Cardiac septum (tissue), 1 donor: ENCODE measurements at regions not wholly inside any gene's neighbourhood (a gene's known extent, or its start where the extent isn't known, plus 50 kb on each side); places are given as distances from the start of the nearest gene placed in this dataset.

Source experiments
- DNase-seq: peaks from one replicate; pipeline ENCODE4 v3.0.0-alpha.2; 2020; ENCODE audit warnings: low spot score
- intact Hi-C: fragments of 100-400 bp; cut with DNase I; formaldehyde crosslinking; loops from one replicate; pipeline ENCODE4 v1.14.0; 2022
- donor health status: DM: no; HTN: no; CAD: no.

DNA sequence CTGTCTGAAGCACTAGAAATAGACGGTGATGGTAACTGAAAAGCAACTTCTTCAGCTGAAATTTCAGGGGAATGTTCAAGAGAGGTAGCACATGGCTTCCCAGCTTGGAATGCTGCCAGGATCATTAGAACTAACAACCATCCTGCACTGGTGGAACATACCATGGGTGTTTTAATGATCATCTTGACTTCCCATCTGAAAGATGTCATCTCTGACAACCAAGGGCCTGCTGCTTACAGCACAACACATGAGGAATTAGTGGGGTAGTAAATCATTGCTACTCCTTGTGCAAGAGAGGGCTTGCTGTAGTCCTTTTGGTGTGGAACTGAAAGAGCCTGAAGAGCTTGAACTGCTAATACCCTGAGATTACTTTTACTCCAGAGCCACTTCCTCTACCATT lies 853.7 kb downstream of the MCTP2 start:
- intact Hi-C loops, result no loop called here

DNA sequence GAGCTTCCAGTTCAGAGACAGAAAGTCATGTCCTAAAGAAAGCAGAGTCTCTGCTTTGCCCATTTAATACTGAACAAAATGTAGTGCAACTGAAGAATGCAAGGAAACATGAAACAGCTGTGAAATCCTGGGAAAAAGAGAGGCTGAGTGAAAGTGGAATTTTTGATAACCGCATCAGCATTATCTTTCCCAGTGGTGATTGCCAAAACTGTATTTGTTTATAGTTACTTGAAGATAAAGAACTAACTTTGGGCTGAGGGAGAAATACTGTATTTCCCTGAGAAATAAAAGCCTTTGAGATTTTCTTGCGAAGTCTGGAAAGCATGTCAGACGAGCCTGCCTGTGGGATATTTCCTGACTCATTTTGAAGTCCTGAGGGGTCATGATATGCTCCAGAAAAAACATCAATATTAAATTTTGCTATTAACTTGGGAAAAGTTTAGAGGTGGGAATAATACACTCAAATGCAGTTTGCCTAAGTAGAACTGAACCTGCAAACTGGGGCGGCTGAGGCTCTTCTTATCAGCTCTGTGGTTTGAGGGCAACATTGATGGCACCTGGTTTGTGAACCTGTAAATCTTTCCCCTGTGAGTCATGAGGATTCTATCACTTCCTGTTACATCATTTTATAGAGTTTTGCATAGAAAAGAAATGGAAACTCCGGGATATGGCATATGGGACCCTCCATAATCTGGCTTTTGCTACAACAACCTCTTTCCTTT lies 855.3 kb downstream of the MCTP2 start:
- no peak for DNase-seq
- intact Hi-C loops, result no loop called here

More for the DNA sequence above, 853.7 kb downstream of the MCTP2 start:
- DNase-seq, result no peak

DNA sequence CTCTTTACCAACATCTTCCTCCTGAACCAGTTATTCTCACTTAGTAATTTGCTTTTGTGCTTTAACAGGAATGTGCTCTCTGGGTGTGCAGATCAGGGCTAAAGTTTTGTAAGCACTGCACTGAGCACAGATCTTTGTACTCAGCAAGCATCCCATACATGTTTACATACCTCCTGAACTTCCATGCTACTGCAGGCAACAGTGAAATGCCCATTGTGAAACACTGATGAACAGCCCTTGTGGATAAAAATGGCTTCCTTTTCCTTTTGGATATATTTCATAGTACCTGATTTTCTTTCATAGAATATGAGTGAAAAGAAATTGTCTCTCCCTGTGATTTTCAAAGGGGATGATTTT lies 855.9 kb downstream of the MCTP2 start:
- intact Hi-C loops, result no loop called here
- DNase-seq, result no peak

DNA sequence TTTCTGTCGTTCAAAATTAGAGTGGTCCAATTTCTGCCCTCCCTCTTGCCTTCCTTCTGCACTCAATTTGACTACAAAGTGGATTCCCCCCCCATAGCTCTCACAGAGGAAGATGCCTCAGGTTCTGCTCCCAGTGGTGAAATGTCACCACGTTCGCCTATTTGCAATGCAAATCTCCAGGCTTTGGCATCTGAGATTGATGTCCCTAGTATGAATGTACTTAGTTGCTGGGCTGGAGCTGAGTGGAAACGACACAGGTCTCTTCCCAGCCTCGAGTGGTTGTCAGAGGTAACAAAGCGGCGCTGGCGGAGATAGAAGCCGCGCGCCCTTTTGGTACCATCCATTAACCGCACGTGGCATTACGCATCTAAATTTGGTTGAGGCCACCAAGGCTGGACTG lies 860.1 kb downstream of the MCTP2 start:
- no peak for DNase-seq
- intact Hi-C loops, result no loop called here

GRCh38 chr15:95095250-95095649 lies 863.9 kb downstream of the MCTP2 start:
- intact Hi-C loops, result no loop called here
- DNase-seq, result no peak

GRCh38 chr15:95096651-95097050 lies 865.3 kb downstream of the MCTP2 start:
- no peak for DNase-seq
- intact Hi-C loops, result no loop called here

GRCh38 chr15:95097361-95097760 lies 866.0 kb downstream of the MCTP2 start:
- no peak for DNase-seq
- intact Hi-C loops, result no loop called here

GRCh38 chr15:95105229-95105628 lies 873.9 kb downstream of the MCTP2 start:
- DNase-seq, result no peak
- intact Hi-C loops, result no loop called here

DNA sequence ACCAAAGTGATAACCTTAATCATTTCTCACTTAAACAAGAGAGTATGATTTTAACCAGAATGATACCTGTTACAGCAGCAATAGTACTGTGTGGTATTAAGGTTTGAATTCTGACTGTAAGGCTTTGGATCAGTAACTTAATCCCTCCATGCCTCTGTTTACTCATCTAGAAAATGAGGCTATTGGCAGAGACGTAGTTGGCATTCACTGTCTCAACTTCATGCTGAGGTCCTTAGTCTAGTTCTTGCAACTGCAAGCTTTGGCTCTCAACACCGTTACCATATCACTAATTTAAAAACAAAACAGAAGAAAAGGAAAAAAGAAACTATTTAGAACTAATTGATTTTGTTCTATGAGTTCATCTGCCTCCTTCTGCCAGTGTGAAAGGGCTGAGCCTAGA lies 875.4 kb downstream of the MCTP2 start:
- no peak for DNase-seq
- intact Hi-C loops, result no loop called here

GRCh38 chr15:95108673-95109072 lies 877.3 kb downstream of the MCTP2 start:
- intact Hi-C loops, result no loop called here

DNA sequence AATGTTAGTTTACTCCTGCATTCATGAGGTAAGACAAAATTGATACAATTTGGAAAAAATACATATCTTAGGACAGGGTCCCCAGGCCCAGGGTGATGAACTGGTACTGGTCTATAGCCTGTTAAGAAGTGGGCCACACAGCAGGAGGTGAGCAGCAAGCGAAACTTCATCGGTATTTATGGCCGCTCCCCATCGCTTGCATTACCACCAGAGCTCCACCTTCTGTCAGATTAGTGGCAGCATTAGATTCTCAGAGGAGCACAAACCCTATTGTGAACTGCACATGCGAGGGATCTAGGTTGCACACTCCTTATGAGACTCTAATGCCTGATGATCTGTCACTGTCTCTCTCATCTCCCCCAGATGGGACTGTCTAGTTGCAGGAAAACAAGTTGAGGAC lies 880.6 kb downstream of the MCTP2 start:
- intact Hi-C loops, result no loop called here
- DNase-seq, result no peak

More at GRCh38 chr15:95108673-95109072, 877.3 kb downstream of the MCTP2 start:
- DNase-seq, result no peak

- DNase-seq, result no peak
- intact Hi-C loops, result no loop called here
Measured at GRCh38 chr15:95113041-95113440, 881.7 kb downstream of the MCTP2 start.

GRCh38 chr15:95119041-95119610 lies 887.8 kb downstream of the MCTP2 start:
- intact Hi-C loops, result no loop called here

DNA sequence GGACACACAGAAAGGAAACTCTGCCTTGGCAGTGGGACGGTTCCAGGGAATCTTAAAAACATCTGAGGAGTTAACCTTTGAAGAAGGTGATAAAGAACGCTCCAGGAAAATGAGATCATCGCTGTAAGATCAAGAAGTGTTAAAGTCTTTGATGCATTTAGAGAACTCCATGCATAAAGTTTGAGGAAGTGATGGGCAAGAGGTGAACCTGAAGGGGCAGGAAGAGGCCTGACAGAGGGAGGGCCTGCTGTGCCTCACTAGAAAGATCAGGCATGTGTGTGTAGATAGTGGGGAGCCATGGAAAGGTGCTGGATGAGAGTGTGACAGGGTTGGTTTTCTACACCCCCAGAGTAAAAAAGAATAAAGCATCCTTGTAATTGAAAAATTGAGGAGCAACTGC lies 889.2 kb downstream of the MCTP2 start:
- intact Hi-C loops, result no loop called here
- no peak for DNase-seq

More at GRCh38 chr15:95119041-95119610, 887.8 kb downstream of the MCTP2 start:
- no peak for DNase-seq

- intact Hi-C loops, result no loop called here
- DNase-seq, result no peak
Measured at GRCh38 chr15:95121191-95121590, 889.8 kb downstream of the MCTP2 start.

DNA sequence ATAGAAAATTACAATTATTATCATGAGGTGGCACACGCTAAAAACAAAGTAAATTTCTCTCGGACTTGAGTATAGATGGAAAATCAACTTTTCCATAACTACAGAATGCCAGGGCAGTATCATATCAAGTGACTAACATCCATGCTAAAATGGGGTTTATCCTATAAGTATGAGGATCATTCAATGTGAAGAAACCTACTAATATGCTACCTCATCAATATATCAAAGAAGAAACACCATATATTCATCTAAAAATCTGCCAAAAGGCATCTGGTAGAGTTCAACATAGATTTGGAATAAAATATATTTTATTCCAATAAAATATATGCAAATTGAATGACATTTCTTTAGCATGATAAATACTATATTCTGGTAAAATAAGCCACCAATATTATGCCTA lies 894.4 kb downstream of the MCTP2 start:
- no peak for DNase-seq
- intact Hi-C loops, result no loop called here

DNA sequence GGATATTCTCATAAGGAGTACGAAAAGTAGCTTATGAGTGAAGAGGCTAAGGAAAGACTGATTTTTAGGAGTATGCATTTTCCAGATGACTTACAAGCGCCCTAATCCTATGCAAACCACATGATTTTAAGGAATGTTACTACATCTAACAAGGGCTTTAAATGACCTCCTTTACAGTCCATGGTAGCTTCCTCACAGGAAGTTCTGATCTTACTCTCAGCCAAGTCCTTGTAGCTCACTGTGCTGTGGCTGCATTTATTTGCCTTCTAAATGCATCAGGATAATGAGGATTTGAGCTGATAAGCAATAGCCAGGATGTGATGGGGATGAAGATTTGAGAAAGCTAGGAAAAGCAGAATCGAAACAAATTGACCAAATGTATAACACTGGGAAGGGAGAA lies 896.0 kb downstream of the MCTP2 start:
- no peak for DNase-seq
- intact Hi-C loops, result no loop called here

- intact Hi-C loops, result no loop called here
- no peak for DNase-seq
Measured at GRCh38 chr15:95129574-95129973, 898.2 kb downstream of the MCTP2 start.

GRCh38 chr15:95131131-95131556 lies 899.8 kb downstream of the MCTP2 start:
- no peak for DNase-seq

GRCh38 chr15:95132774-95133173 lies 901.4 kb downstream of the MCTP2 start:
- DNase-seq, result no peak
- intact Hi-C loops, result loop anchor here (10.0 kb wide), 2 partner anchors 458 to 1192 kb away; no protein-coding TSS in a partner anchor

More at GRCh38 chr15:95131131-95131556, 899.8 kb downstream of the MCTP2 start:
- intact Hi-C loops, result loop anchor here (10.0 kb wide), 2 partner anchors 456 to 1194 kb away; no protein-coding TSS in a partner anchor

DNA sequence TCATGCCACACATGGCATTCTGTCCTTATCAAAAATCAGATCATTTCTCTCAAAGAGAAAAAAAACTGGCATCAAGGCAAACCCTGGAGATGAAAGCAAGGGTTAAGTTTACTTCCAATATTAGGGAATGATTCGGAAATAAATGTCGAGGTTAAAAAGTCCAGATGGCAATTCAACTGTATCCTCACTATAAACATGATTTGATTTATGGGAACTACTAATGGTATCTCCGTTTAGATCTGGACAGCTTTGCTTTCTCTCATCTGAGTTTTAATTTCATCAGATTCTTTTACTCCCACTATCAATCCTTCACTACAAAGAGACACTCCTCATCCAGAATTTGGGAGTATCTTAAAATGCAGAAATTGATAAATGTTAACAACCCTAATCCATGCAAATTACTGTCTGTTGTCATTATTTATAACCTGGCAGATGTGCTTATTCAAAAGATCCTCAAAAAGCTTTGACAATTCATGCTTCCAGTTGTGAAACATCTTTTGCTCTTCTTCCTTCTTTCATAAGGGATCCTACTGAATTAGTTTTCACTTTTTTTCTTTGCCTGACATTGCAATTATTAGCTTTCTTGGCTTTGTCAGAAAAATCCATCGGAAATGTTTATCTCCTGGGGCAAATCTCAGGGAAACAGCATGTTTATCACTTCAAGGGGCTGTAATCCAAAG lies 903.2 kb downstream of the MCTP2 start:
- DNase-seq, result no peak
- intact Hi-C loops, result loop anchor here (10.0 kb wide), 2 partner anchors 460 to 1190 kb away; no protein-coding TSS in a partner anchor
